Neural progenitor cell (in vitro differentiated cells): ENCODE measurements at regions not wholly inside any gene's neighbourhood (a gene's known extent, or its start where the extent isn't known, plus 50 kb on each side); places are given as distances from the start of the nearest gene placed in this dataset.

Experiments
- CTCF ChIP-seq: fragments of 200-600 bp; sonication (generic); IDR thresholded peaks from 2 replicates; pipeline ENCODE4 v1.5.1; 2017; ENCODE audit warnings: antibody characterized with exemption, mild to moderate bottlenecking
- EZH2 ChIP-seq: fragments of 200-600 bp; sonication (generic); IDR thresholded peaks from 2 replicates; pipeline ENCODE4 v1.6.1; 2017; ENCODE audit warnings: antibody characterized with exemption, mild to moderate bottlenecking, moderate library complexity
- EZH2phosphoT487 ChIP-seq: fragments of 200-600 bp; sonication (generic); IDR thresholded peaks from 2 replicates; pipeline ENCODE4 v1.6.1; 2017; ENCODE audit warnings: antibody characterized with exemption

GRCh38 chr9:26527931-26528330 is 364.7 kb downstream of the CAAP1 start:
- TF ChIP-seq CTCF (no peak), EZH2 (no peak), EZH2phosphoT487 (no peak)
